Stimulated activated CD4-positive, alpha-beta T cell treated with anti-CD3 and anti-CD28 coated beads, Interleukin-1b, Interleukin-23, amount 100 ng/mL, for 4 hours (primary cell): ENCODE measurements at regions not wholly inside any gene's neighbourhood (a gene's known extent, or its start where the extent isn't known, plus 50 kb on each side); places are given as distances from the start of the nearest gene placed in this dataset.

Source experiments
- DNase-seq, 2 donors: peaks; one replicate each; pipeline ENCODE4 v3.0.0-alpha.2; 2020; ENCODE audit warnings: low read depth in 2 of 2

GRCh38 chr13:75938811-75939560 is 302.9 kb downstream of the LMO7 start:
- DNase-seq: no peak

- DNase-seq: no peak
Measured at GRCh38 chr13:75936791-75937190, 300.7 kb downstream of the LMO7 start.

GRCh38 chr13:75935805-75936204 is 299.7 kb downstream of the LMO7 start:
- DNase-seq: no peak

GRCh38 chr13:75934889-75935288 is 298.8 kb downstream of the LMO7 start:
- no peak for DNase-seq

- DNase-seq: no peak
Measured at GRCh38 chr13:75932636-75933035, 296.5 kb downstream of the LMO7 start.

GRCh38 chr13:75931116-75931515 is 295.0 kb downstream of the LMO7 start:
- DNase-seq: no peak

- DNase-seq: no peak
Measured at GRCh38 chr13:75929076-75929475, 292.9 kb downstream of the LMO7 start.

- DNase-seq: no peak
Measured at GRCh38 chr13:75927183-75927669, 291.1 kb downstream of the LMO7 start.

GRCh38 chr13:75920536-75920935 is 284.4 kb downstream of the LMO7 start:
- no peak for DNase-seq

- no peak for DNase-seq
Measured at GRCh38 chr13:75919660-75920199, 283.6 kb downstream of the LMO7 start.

- no peak for DNase-seq
Measured at GRCh38 chr13:75915066-75915465, 278.9 kb downstream of the LMO7 start.

GRCh38 chr13:75913925-75914324 is 277.8 kb downstream of the LMO7 start:
- no peak for DNase-seq

- no peak for DNase-seq
Measured at GRCh38 chr13:75910591-75910990, 274.5 kb downstream of the LMO7 start.
